ENCODE measurements at regions not wholly inside any gene's neighbourhood (a gene's known extent, or its start where the extent isn't known, plus 50 kb on each side); places are given as distances from the start of the nearest gene placed in this dataset.
"Not testable (repeated sequence)": the region's sequence is repeated elsewhere in the genome, so short reads cannot be mapped to it uniquely, and the experiment has no call there.

GRCh38 chr11:67791598-67792170, 117.3 kb upstream of the ALDH3B2 start:
- H3K4me1 ChIP-seq (ENCODE audit: insufficient read depth); H3K36me3 ChIP-seq; H3K4me3 ChIP-seq; intact Hi-C loops (cut with DNase I); DNase-seq; H3K27ac ChIP-seq; H3K9me3 ChIP-seq; H3K27me3 ChIP-seq: not testable (repeated sequence)
- 43 to 53% (median 50%) methylated on average over 11 of the region's 11 CpGs for WGBS, 3 donors

GRCh38 chr11:67788341-67788695, 113.9 kb upstream of the ALDH3B2 start:
- H3K4me3 ChIP-seq; H3K4me1 ChIP-seq (ENCODE audit: insufficient read depth); H3K36me3 ChIP-seq; DNase-seq; intact Hi-C loops (cut with DNase I); H3K27ac ChIP-seq; H3K9me3 ChIP-seq; H3K27me3 ChIP-seq: not testable (repeated sequence)
- WGBS, 3 donors: 41 to 52% (median 47%) methylated on average over 4 to 5 of the region's 5 CpGs

GRCh38 chr11:67787681-67788340, 113.4 kb upstream of the ALDH3B2 start:
- WGBS, 3 donors: 66 to 69% (median 68%) methylated on average over 19 of the region's 19 CpGs

GRCh38 chr11:67781967-67782366, 107.5 kb upstream of the ALDH3B2 start:
- H3K9me3 ChIP-seq; DNase-seq; H3K4me3 ChIP-seq; H3K4me1 ChIP-seq (ENCODE audit: insufficient read depth); H3K36me3 ChIP-seq; intact Hi-C loops (cut with DNase I); H3K27ac ChIP-seq; H3K27me3 ChIP-seq: not testable (repeated sequence)
- WGBS, 3 donors: 88 to 91% (median 88%) methylated on average over 2 of the region's 2 CpGs

More at GRCh38 chr11:67787681-67788340, 113.4 kb upstream of the ALDH3B2 start:
- DNase-seq; H3K9me3 ChIP-seq; H3K27ac ChIP-seq; H3K4me3 ChIP-seq; H3K36me3 ChIP-seq; H3K27me3 ChIP-seq; H3K4me1 ChIP-seq (ENCODE audit: insufficient read depth); intact Hi-C loops (cut with DNase I): not testable (repeated sequence)

GRCh38 chr11:67781506-67781905, 107.1 kb upstream of the ALDH3B2 start:
- H3K4me3 ChIP-seq; H3K27me3 ChIP-seq; H3K9me3 ChIP-seq; H3K36me3 ChIP-seq; intact Hi-C loops (cut with DNase I); DNase-seq; H3K27ac ChIP-seq; H3K4me1 ChIP-seq (ENCODE audit: insufficient read depth): not testable (repeated sequence)
- WGBS, 3 donors: 77 to 83% (median 78%) methylated on average over 2 of the region's 2 CpGs

- no peak for DNase-seq
- intact Hi-C loops (cut with DNase I): no loop called here
- WGBS, 3 donors: 44 to 47% (median 45%) methylated on average over 4 of the region's 4 CpGs
- Histone ChIP-seq H3K27ac (no peak overlapping the region), H3K9me3 (no peaks in the 10 kb centered on the region), H3K4me3 (no peak overlapping the region), H3K36me3 (no peaks in the 10 kb centered on the region), H3K27me3 (no peaks in the 10 kb centered on the region), H3K4me1 (ENCODE audit: insufficient read depth) (no peaks in the 10 kb centered on the region)
- no peak for TF ChIP-seq POLR2A (IDR thresholded peaks at IDR 0.05)
- no peak for TF ChIP-seq CTCF (IDR thresholded peaks at IDR 0.05)
- no peak for TF ChIP-seq EP300 (IDR thresholded peaks at IDR 0.05)
Observed at GRCh38 chr11:67780056-67780455, 105.6 kb upstream of the ALDH3B2 start.

- H3K27ac ChIP-seq; intact Hi-C loops (cut with DNase I); H3K36me3 ChIP-seq; DNase-seq; H3K27me3 ChIP-seq; H3K4me3 ChIP-seq; H3K9me3 ChIP-seq; H3K4me1 ChIP-seq (ENCODE audit: insufficient read depth): not testable (repeated sequence)
- WGBS, 3 donors: 34 to 46% (median 39%) methylated on average over 7 of the region's 7 CpGs
Observed at GRCh38 chr11:67779189-67779875, 104.9 kb upstream of the ALDH3B2 start.
